Adrenal gland (tissue), 5 donors: ENCODE measurements at regions not wholly inside any gene's neighbourhood (a gene's known extent, or its start where the extent isn't known, plus 50 kb on each side); places are given as distances from the start of the nearest gene placed in this dataset.

Source experiments
- CTCF ChIP-seq, 6 experiments: fragments of 450-650 bp in 4 of 6; fragments of 200-600 bp in 2 of 6; sonication (generic) in 1 of 6; IDR thresholded peaks; 1 replicate in 5 of 6; 2 replicates in 1 of 6; pipeline versions ENCODE4 v1.5.1 to v1.8.0; 2016 to 2021; ENCODE audit warnings: antibody characterized with exemption in 6 of 6, mild to moderate bottlenecking in 2 of 6, moderate library complexity in 1 of 6
- POLR2A ChIP-seq, 2 donors: fragments of 450-650 bp; IDR thresholded peaks; one replicate each; pipeline ENCODE4 v1.6.1; 2017; ENCODE audit warnings: antibody characterized with exemption in 2 of 2, mild to moderate bottlenecking in 2 of 2, moderate library complexity in 1 of 2
- donor health status: DM: no; HTN: no; CAD: no.

GRCh38 chr9:86764671-86765343 is 182.5 kb downstream of the GAS1 start:
- TF ChIP-seq POLR2A (IDR thresholded peaks at IDR 0.05) (no peak), CTCF (IDR thresholded peaks at IDR 0.05) (no peak)
